H54 (cell line): ENCODE measurements at regions not wholly inside any gene's neighbourhood (a gene's known extent, or its start where the extent isn't known, plus 50 kb on each side); places are given as distances from the start of the nearest gene placed in this dataset.

ENCODE experiments used
- DNase-seq: peaks from one replicate; pipeline ENCODE4 v3.0.0; 2011; ENCODE audit warnings: low spot score, mixed read lengths; ENCODE audit not compliant: insufficient read length
- FAIRE-seq: peaks from 3 replicates; lab custom pipeline; 2011; peaks lifted over from hg19 to GRCh38; lab: Jason Lieb, UNC
- POLR2A ChIP-seq: IDR thresholded peaks from 2 replicates; pipeline ENCODE4 v1.6.1; 2011; ENCODE audit warnings: low read depth, mild to moderate bottlenecking, low read length

GRCh38 chr7:45984386-45985295 is 63.6 kb upstream of the IGFBP3 start:
- DNase-seq (no peak), FAIRE-seq (no peak)
- TF ChIP-seq POLR2A = no peak

GRCh38 chr7:45983720-45984255 is 62.7 kb upstream of the IGFBP3 start:
- FAIRE-seq = no peak

GRCh38 chr7:45982907-45983719 is 62.0 kb upstream of the IGFBP3 start:
- no peak for FAIRE-seq
- no peak for DNase-seq
- no peak for TF ChIP-seq POLR2A

More at GRCh38 chr7:45983720-45984255, 62.7 kb upstream of the IGFBP3 start:
- no peak for TF ChIP-seq POLR2A
- DNase-seq = no peak

- TF ChIP-seq POLR2A = no peak
- FAIRE-seq = no peak
- DNase-seq = no peak
Measured at GRCh38 chr7:45982132-45982531, 61.1 kb upstream of the IGFBP3 start.

- DNase-seq (no peak), FAIRE-seq (no peak)
- TF ChIP-seq POLR2A = no peak
Measured at GRCh38 chr7:45980973-45981372, 59.9 kb upstream of the IGFBP3 start.

GRCh38 chr7:45980181-45980905 is 59.3 kb upstream of the IGFBP3 start:
- DNase-seq (no peak), FAIRE-seq (no peak)
- TF ChIP-seq POLR2A = no peak

GRCh38 chr7:45979275-45980180 is 58.5 kb upstream of the IGFBP3 start:
- no peak for TF ChIP-seq POLR2A
- DNase-seq = no peak
- FAIRE-seq = no peak

GRCh38 chr7:45978731-45979211 is 57.7 kb upstream of the IGFBP3 start:
- no peak for FAIRE-seq
- DNase-seq = no peak

GRCh38 chr7:45978010-45978681 is 57.1 kb upstream of the IGFBP3 start:
- DNase-seq = peak; percentile 96
- FAIRE-seq = peak; percentile 91
- TF ChIP-seq POLR2A = no peak

More at GRCh38 chr7:45978731-45979211, 57.7 kb upstream of the IGFBP3 start:
- no peak for TF ChIP-seq POLR2A

GRCh38 chr7:45977256-45977780 is 56.2 kb upstream of the IGFBP3 start:
- DNase-seq = no peak
- no peak for TF ChIP-seq POLR2A
- FAIRE-seq = no peak

GRCh38 chr7:45976485-45976856 is 55.4 kb upstream of the IGFBP3 start:
- no peak for FAIRE-seq
- no peak for TF ChIP-seq POLR2A
- DNase-seq = no peak
